Esophagus muscularis mucosa (tissue), 4 donors: ENCODE measurements at regions not wholly inside any gene's neighbourhood (a gene's known extent, or its start where the extent isn't known, plus 50 kb on each side); places are given as distances from the start of the nearest gene placed in this dataset.

Source experiments
- DNase-seq: peaks from one replicate; pipeline ENCODE4 v3.0.0-alpha.2; 2017; ENCODE audit errors: extremely low spot score
- H3K27ac ChIP-seq, 4 donors: fragments of 200-600 bp; sonication (generic); replicated peaks in 1 of 4; 1 replicate in 3 of 4; 2 replicates in 1 of 4; pipeline ENCODE4 v1.5.1; 2016 to 2019; ENCODE audit warnings: mild to moderate bottlenecking in 1 of 4
- H3K27me3 ChIP-seq, 4 donors: fragments of 200-600 bp; sonication (generic); one replicate each; pipeline versions ENCODE4 v1.5.1 to v1.6.0; 2016 to 2019
- H3K36me3 ChIP-seq, 4 donors: fragments of 200-600 bp; sonication (generic); one replicate each; pipeline ENCODE4 v1.5.1; 2016 to 2019
- H3K4me1 ChIP-seq, 4 donors: fragments of 200-600 bp; sonication (generic); one replicate each; pipeline ENCODE4 v1.5.1; 2016 to 2019
- H3K4me3 ChIP-seq, 4 donors: fragments of 200-600 bp; sonication (generic); 1 replicate in 2 of 4; 2 replicates in 2 of 4; pipeline ENCODE4 v1.5.1; 2016 to 2019; ENCODE audit warnings: mild to moderate bottlenecking in 4 of 4, moderate library complexity in 1 of 4
- H3K9me3 ChIP-seq, 4 donors: fragments of 200-600 bp; sonication (generic); 1 replicate in 3 of 4; 2 replicates in 1 of 4; pipeline ENCODE4 v1.5.1; 2016 to 2019
- EP300 ChIP-seq: sonication (generic); formaldehyde crosslinking; IDR thresholded peaks from one replicate; pipeline ENCODE4 v1.6.1; 2017; ENCODE audit warnings: antibody characterized with exemption
- POLR2A ChIP-seq: fragments of 450-650 bp; IDR thresholded peaks from one replicate; pipeline ENCODE4 v1.6.1; 2017; ENCODE audit warnings: antibody characterized with exemption, moderate library complexity, mild to moderate bottlenecking, low read depth
- POLR2AphosphoS5 ChIP-seq, 2 donors: sonication (generic); formaldehyde crosslinking; IDR thresholded peaks; one replicate each; pipeline ENCODE4 v1.6.1; 2017; ENCODE audit warnings: antibody characterized with exemption in 2 of 2
- WGBS: methylation state at CpG from one replicate; pipeline ENCODE4 v1.1.5; 2018; 5-methylcytosine and 5-hydroxymethylcytosine counted together
- intact Hi-C: fragments of 100-400 bp; cut with DNase I; formaldehyde crosslinking; loops from one replicate; pipeline ENCODE4 v1.15.1; 2023
- TF ChIP-seq, protein P1 (sequence below), 3 experiments: fragments of 200-600 bp in 2 of 3; fragments of 450-650 bp in 1 of 3; sonication (generic) in 2 of 3; IDR thresholded peaks; one replicate each; pipeline ENCODE4 v1.5.1; 2017 to 2019; ENCODE audit warnings: antibody characterized with exemption in 3 of 3, mild to moderate bottlenecking in 2 of 3, moderate library complexity in 1 of 3

DNA sequence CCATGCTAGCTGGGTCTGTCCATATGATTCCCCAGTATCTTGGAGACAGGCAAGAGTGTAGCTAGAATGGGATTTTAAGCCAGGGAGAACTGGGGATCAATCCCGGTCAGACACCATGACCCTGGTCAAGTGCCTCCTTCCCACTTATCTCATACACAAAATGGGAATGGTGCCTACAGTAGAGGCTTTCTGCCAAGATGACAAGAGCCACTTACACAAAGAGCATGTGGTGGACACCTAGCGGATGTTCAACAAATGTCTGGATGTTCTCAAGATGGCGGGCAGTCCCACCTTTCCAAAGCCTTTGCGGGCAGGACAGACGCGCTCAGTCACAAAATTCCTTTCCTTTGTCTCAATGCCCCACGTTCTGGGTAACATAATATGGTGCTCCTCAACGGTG lies 57.3 kb downstream of the MAF start:
- intact Hi-C loops = no loop called here
- no peaks in the 10 kb centered on the region for H3K4me1 ChIP-seq
- 94% methylated on average over 8 of the region's 8 CpGs for WGBS
- no peak overlapping the region for H3K4me3 ChIP-seq
- no peaks in the 10 kb centered on the region for H3K36me3 ChIP-seq
- TF ChIP-seq EP300 (no peak), POLR2AphosphoS5 (IDR thresholded peaks at IDR 0.05) (no peak), POLR2A (no peak)
- TF ChIP-seq, protein P1, sequence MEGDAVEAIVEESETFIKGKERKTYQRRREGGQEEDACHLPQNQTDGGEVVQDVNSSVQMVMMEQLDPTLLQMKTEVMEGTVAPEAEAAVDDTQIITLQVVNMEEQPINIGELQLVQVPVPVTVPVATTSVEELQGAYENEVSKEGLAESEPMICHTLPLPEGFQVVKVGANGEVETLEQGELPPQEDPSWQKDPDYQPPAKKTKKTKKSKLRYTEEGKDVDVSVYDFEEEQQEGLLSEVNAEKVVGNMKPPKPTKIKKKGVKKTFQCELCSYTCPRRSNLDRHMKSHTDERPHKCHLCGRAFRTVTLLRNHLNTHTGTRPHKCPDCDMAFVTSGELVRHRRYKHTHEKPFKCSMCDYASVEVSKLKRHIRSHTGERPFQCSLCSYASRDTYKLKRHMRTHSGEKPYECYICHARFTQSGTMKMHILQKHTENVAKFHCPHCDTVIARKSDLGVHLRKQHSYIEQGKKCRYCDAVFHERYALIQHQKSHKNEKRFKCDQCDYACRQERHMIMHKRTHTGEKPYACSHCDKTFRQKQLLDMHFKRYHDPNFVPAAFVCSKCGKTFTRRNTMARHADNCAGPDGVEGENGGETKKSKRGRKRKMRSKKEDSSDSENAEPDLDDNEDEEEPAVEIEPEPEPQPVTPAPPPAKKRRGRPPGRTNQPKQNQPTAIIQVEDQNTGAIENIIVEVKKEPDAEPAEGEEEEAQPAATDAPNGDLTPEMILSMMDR (IDR thresholded peaks at IDR 0.05) = no peak
- no peaks in the 10 kb centered on the region for H3K9me3 ChIP-seq
- DNase-seq = no peak
- no peaks in the 10 kb centered on the region for H3K27me3 ChIP-seq
- H3K27ac ChIP-seq = no peak overlapping the region

DNA sequence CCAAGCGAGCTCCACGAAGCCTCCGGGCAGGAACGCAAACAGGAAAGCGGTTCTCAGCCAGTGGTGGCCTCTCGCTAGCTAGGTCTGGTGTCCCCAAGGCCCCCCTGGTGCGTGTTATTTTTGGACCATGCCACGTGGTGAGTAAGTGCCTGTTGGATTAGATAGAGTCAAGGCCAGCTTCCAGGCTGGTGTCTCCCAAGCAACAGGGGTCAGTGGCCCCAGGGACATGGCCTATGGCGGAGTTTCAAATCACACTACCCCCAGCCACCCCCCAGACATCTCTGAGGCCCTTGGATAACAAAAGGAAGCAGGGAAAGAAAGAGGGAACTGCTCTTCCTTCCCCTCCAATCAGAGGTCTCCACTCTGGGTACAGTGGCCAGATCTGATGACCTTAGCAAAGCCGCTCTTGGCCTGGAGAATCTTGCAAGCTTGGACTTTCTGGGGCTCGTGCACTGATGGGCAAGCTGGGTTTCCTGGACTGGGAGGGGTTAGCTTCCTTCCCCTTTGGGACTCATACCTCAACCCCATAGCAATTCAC lies 58.2 kb downstream of the MAF start:
- Histone ChIP-seq H3K36me3 (no peaks in the 10 kb centered on the region), H3K4me3 (no peak overlapping the region), H3K4me1 (no peaks in the 10 kb centered on the region), H3K27ac (no peak overlapping the region), H3K9me3 (no peaks in the 10 kb centered on the region), H3K27me3 (no peaks in the 10 kb centered on the region)
- TF ChIP-seq, protein P1 (IDR thresholded peaks at IDR 0.05) = no peak
- TF ChIP-seq POLR2A (no peak), EP300 (no peak), POLR2AphosphoS5 (IDR thresholded peaks at IDR 0.05) (no peak)
- WGBS = 59% methylated on average over 7 of the region's 11 CpGs
- intact Hi-C loops = no loop called here
- DNase-seq = no peak

DNA sequence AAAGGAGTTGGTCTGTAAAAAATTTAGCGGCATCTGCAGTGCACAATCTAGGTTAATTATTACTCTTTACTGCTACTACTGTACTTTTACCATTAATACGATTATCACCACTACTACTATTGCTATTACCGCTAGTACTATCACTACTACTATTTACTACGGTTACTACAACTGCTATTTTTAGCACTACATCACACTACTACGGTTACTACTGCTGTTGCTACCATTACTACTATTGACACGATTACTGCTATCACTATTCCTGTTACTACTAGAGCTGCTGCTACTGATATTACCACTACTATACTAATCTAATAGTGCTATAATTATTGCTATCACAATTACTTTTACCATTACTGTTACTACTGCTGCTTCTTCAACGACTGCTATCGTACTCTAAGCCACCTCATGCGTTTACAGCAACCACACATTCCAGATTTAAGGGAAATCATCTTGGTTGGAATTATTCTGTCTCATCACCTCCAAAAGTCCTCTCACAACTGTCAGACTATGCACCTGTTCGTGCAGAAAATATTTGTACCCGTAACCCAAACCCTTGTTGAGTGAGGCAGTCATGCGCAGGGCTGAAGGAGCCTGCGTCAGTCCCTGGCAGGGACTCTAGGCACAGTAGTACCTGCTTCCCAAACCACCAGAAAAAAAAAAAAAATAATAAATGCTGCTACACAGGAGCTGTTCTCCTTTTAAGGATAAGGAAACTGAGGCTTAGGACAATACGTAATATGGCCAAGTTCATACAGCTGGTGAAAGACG lies 59.5 kb downstream of the MAF start:
- WGBS = 94% methylated on average over 15 of the region's 15 CpGs
- Histone ChIP-seq H3K36me3 (no peaks in the 10 kb centered on the region), H3K4me3 (no peak overlapping the region), H3K27ac (no peak overlapping the region), H3K27me3 (no peaks in the 10 kb centered on the region), H3K4me1 (no peaks in the 10 kb centered on the region), H3K9me3 (no peaks in the 10 kb centered on the region)
- DNase-seq = no peak
- intact Hi-C loops = no loop called here
- TF ChIP-seq EP300 = no peak
- no peak for TF ChIP-seq POLR2AphosphoS5 (IDR thresholded peaks at IDR 0.05)
- TF ChIP-seq POLR2A = no peak
- TF ChIP-seq, protein P1 (IDR thresholded peaks at IDR 0.05) = no peak

DNA sequence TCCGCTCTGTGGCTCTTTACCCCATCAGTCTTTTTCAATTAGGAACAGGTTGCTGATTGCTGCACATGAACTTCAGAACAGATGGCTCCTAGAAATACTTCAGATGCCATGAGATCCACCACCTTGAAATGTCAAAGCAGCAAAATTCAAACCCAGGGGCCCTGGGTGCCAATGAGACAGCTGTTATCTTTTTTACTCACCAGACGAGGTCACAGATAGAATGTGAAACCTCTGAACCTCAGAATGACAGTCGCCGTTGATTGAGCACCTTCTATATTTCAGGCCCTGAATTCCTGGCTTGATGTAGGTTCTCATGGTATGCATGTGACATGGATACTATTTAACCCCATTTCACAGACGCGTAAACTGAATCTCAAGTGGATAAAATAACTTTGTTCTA lies 63.0 kb downstream of the MAF start:
- 83% methylated on average over 6 of the region's 6 CpGs for WGBS
- H3K4me1 ChIP-seq = no peaks in the 10 kb centered on the region
- TF ChIP-seq EP300 = no peak
- no peak for TF ChIP-seq POLR2AphosphoS5 (IDR thresholded peaks at IDR 0.05)
- TF ChIP-seq POLR2A = no peak
- TF ChIP-seq, protein P1 (IDR thresholded peaks at IDR 0.05) = no peak
- H3K27ac ChIP-seq = no peak overlapping the region
- H3K27me3 ChIP-seq = no peaks in the 10 kb centered on the region
- intact Hi-C loops = no loop called here
- DNase-seq = no peak
- no peak overlapping the region for H3K4me3 ChIP-seq
- H3K36me3 ChIP-seq = no peaks in the 10 kb centered on the region
- H3K9me3 ChIP-seq = no peaks in the 10 kb centered on the region
